DOHH2 (cell line): ENCODE measurements at regions not wholly inside any gene's neighbourhood (a gene's known extent, or its start where the extent isn't known, plus 50 kb on each side); places are given as distances from the start of the nearest gene placed in this dataset.

ENCODE experiments used
- H3F3A ChIP-seq: fragments of 200-600 bp; sonication (generic), shearing (Covaris generic); 2 replicates; pipeline ENCODE4 v1.6.0; 2016; ENCODE audit warnings: antibody characterized with exemption, mild to moderate bottlenecking; ENCODE audit not compliant: control insufficient read depth, insufficient read depth
- H3K27ac ChIP-seq: fragments of 200-600 bp; sonication (generic); 2 replicates; pipeline ENCODE4 v1.5.1; 2014; ENCODE audit warnings: low read depth, mild to moderate bottlenecking, low read length, moderate library complexity
- H3K27me3 ChIP-seq: fragments of 200-600 bp; sonication (generic); 2 replicates; pipeline ENCODE4 v1.6.1; 2014; ENCODE audit warnings: mild to moderate bottlenecking, low read length, mixed read lengths; ENCODE audit not compliant: control insufficient read depth
- H3K36me3 ChIP-seq: fragments of 200-600 bp; sonication (generic); 2 replicates; pipeline ENCODE4 v1.6.1; 2014; ENCODE audit warnings: mild to moderate bottlenecking, low read length, moderate library complexity, mixed read lengths; ENCODE audit not compliant: control insufficient read depth
- H3K4me1 ChIP-seq: fragments of 200-600 bp; sonication (generic); 2 replicates; pipeline ENCODE4 v1.6.1; 2014; ENCODE audit warnings: mild to moderate bottlenecking, low read length, mixed read lengths; ENCODE audit not compliant: control insufficient read depth
- H3K4me2 ChIP-seq: fragments of 200-600 bp; sonication (generic); 2 replicates; pipeline ENCODE4 v1.6.0; 2014; ENCODE audit warnings: mild to moderate bottlenecking, low read length, moderate library complexity
- H3K4me3 ChIP-seq: fragments of 200-600 bp; sonication (generic); 2 replicates; pipeline ENCODE4 v1.5.1; 2014; ENCODE audit warnings: mild to moderate bottlenecking, low read length, mixed read lengths
- H3K79me2 ChIP-seq: fragments of 200-600 bp; sonication (generic); 2 replicates; pipeline ENCODE4 v1.6.1; 2014; ENCODE audit warnings: mild to moderate bottlenecking, low read length, mixed read lengths; ENCODE audit not compliant: control insufficient read depth
- H3K9me2 ChIP-seq: fragments of 200-600 bp; sonication (generic); replicated peaks from 2 replicates; pipeline ENCODE4 v1.6.1; 2014; ENCODE audit warnings: mild to moderate bottlenecking, low read length, mixed read lengths; ENCODE audit not compliant: control insufficient read depth
- H3K9me3 ChIP-seq: fragments of 200-600 bp; sonication (generic); 2 replicates; pipeline ENCODE4 v1.6.1; 2014; ENCODE audit warnings: antibody characterized with exemption, low read length, mixed read lengths; ENCODE audit not compliant: control insufficient read depth, insufficient read depth
- H4K20me1 ChIP-seq: fragments of 200-600 bp; sonication (generic); 2 replicates; pipeline ENCODE4 v1.6.0; 2014; ENCODE audit warnings: low read depth, mild to moderate bottlenecking, antibody characterized with exemption, low read length, moderate library complexity; ENCODE audit not compliant: control insufficient read depth, insufficient read depth
- EZH2phosphoT487 ChIP-seq: fragments of 200-600 bp; sonication (generic); IDR thresholded peaks from 2 replicates; pipeline ENCODE4 v1.6.1; 2017; ENCODE audit warnings: borderline replicate concordance, mild to moderate bottlenecking, antibody characterized with exemption, low read length, moderate library complexity, mixed read lengths
- TF ChIP-seq, protein P1 (sequence below): fragments of 200-600 bp; sonication (generic); IDR thresholded peaks from one replicate; pipeline ENCODE4 v1.5.1; 2014; ENCODE audit warnings: antibody characterized with exemption, mild to moderate bottlenecking, low read depth, low read length; ENCODE audit not compliant: poor library complexity, severe bottlenecking

DNA sequence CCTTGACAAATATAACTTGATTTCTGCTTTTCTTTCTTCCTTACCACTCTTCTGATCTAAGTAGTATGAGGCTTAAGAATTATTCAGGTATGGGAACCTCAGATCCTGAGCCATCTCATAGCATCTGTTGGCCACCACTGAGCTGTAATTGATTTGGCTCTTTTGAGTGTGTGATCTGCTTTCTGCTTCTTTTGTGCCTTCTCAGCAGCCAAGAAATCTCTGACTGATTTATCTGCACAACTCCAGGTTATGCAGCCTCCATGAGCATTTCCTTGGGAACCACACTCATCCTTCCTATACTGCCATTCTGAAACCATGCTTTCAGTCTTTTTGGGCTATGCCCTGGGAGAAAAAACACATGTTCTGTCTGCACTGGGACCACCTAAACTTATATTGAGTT is 178.0 kb upstream of the FAM3C start:
- Histone ChIP-seq H3K4me3 (no peak overlapping the region), H4K20me1 (no peaks in the 10 kb centered on the region), H3K4me1 (no peaks in the 10 kb centered on the region), H3K9me3 (no peaks in the 10 kb centered on the region), H3K9me2 (no peaks in the 10 kb centered on the region), H3K79me2 (no peaks in the 10 kb centered on the region), H3K27me3 (peaks cover 17% of the 10 kb centered on the region), H3K4me2 (no peak overlapping the region), H3K36me3 (no peaks in the 10 kb centered on the region), H3K27ac (no peak overlapping the region), H3F3A (no peaks in the 10 kb centered on the region)
- TF ChIP-seq, protein P1, sequence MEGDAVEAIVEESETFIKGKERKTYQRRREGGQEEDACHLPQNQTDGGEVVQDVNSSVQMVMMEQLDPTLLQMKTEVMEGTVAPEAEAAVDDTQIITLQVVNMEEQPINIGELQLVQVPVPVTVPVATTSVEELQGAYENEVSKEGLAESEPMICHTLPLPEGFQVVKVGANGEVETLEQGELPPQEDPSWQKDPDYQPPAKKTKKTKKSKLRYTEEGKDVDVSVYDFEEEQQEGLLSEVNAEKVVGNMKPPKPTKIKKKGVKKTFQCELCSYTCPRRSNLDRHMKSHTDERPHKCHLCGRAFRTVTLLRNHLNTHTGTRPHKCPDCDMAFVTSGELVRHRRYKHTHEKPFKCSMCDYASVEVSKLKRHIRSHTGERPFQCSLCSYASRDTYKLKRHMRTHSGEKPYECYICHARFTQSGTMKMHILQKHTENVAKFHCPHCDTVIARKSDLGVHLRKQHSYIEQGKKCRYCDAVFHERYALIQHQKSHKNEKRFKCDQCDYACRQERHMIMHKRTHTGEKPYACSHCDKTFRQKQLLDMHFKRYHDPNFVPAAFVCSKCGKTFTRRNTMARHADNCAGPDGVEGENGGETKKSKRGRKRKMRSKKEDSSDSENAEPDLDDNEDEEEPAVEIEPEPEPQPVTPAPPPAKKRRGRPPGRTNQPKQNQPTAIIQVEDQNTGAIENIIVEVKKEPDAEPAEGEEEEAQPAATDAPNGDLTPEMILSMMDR = no peak
- TF ChIP-seq EZH2phosphoT487 = no peak

DNA sequence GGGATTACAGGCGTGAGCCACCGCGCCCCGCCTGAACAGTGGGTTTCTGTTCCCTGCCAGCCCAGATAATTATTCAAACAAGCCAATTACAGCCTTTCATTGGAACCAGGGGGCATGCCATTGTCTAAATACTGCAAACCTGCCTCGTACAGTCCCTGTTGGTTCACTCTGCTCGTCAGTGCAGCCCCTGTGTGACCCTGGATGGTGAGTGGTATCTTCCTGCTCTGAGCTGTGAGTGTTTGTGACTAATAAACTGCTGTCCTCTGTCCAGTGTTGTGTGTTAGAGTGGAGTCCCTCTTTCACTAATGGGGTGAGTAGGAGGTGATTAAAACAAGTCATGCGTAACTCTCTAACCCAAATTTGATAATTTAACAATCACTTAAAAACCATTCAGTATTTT is 176.5 kb upstream of the FAM3C start:
- no peak overlapping the region for H3K4me3 ChIP-seq
- H3K36me3 ChIP-seq = no peaks in the 10 kb centered on the region
- no peaks in the 10 kb centered on the region for H3K4me1 ChIP-seq
- H3F3A ChIP-seq = no peaks in the 10 kb centered on the region
- H3K4me2 ChIP-seq = no peak overlapping the region
- H3K9me3 ChIP-seq = no peaks in the 10 kb centered on the region
- no peaks in the 10 kb centered on the region for H3K9me2 ChIP-seq
- no peak for TF ChIP-seq EZH2phosphoT487
- TF ChIP-seq, protein P1 = no peak
- H3K27ac ChIP-seq = no peak overlapping the region
- H4K20me1 ChIP-seq = no peaks in the 10 kb centered on the region
- no peaks in the 10 kb centered on the region for H3K79me2 ChIP-seq
- H3K27me3 ChIP-seq = peaks cover 12% of the 10 kb centered on the region

DNA sequence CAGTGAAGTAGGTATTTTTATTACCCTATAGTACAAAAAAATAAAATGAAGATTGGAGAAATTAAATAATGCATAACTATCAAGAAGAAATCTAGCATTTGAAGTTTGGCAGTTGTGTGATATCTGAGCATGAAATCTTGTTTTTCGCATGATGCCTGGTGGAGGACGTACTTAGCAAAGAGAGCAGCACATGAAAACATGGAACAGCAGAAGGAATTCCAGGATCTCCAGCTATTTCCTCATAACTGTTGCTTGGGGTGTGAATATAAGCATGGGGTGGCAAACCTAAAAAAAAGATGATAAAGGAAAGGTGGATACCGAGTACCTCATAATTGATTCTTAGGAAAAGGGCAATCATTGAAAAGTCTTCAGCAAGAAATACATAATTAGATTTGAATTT is 174.3 kb upstream of the FAM3C start:
- H3K4me2 ChIP-seq = no peak overlapping the region
- H3K27me3 ChIP-seq = no peaks in the 10 kb centered on the region
- TF ChIP-seq, protein P1 = no peak
- TF ChIP-seq EZH2phosphoT487 = no peak
- no peaks in the 10 kb centered on the region for H3K4me1 ChIP-seq
- H3K27ac ChIP-seq = no peak overlapping the region
- H3K4me3 ChIP-seq = no peak overlapping the region
- H3K79me2 ChIP-seq = no peaks in the 10 kb centered on the region
- no peaks in the 10 kb centered on the region for H3K9me2 ChIP-seq
- no peaks in the 10 kb centered on the region for H3F3A ChIP-seq
- no peaks in the 10 kb centered on the region for H4K20me1 ChIP-seq
- H3K9me3 ChIP-seq = no peaks in the 10 kb centered on the region
- no peaks in the 10 kb centered on the region for H3K36me3 ChIP-seq

DNA sequence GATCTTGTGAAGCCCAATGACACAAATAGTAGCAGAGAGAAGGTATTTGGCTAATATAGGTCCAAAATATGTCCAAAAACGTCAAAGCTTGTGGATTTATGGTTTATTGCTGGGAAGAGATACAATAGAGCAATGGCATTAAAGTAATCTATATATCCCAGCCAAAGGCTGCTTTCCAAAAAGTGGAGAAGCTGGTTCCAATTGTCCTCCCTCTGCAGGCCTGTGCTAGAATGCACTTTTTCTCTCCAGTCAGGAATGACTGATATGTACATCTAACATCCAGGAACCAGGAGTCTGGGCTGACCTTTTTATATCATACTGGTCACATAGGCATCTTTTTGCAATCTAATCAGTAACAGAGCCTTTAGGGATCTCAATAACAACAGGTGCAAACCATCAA is 167.1 kb upstream of the FAM3C start:
- H3K27me3 ChIP-seq = no peaks in the 10 kb centered on the region
- no peaks in the 10 kb centered on the region for H3K9me2 ChIP-seq
- no peaks in the 10 kb centered on the region for H3F3A ChIP-seq
- no peaks in the 10 kb centered on the region for H3K9me3 ChIP-seq
- no peaks in the 10 kb centered on the region for H3K79me2 ChIP-seq
- H4K20me1 ChIP-seq = no peaks in the 10 kb centered on the region
- no peaks in the 10 kb centered on the region for H3K4me1 ChIP-seq
- H3K36me3 ChIP-seq = no peaks in the 10 kb centered on the region
- no peak overlapping the region for H3K4me3 ChIP-seq
- H3K4me2 ChIP-seq = no peak overlapping the region
- TF ChIP-seq EZH2phosphoT487 = no peak
- TF ChIP-seq, protein P1 = no peak
- no peak overlapping the region for H3K27ac ChIP-seq
